Head of caudate nucleus (tissue), 42 donors: ENCODE measurements at regions not wholly inside any gene's neighbourhood (a gene's known extent, or its start where the extent isn't known, plus 50 kb on each side); places are given as distances from the start of the nearest gene placed in this dataset.

Experiments used
- DNase-seq, 42 donors: peaks; one replicate each; pipeline versions ENCODE4 v3.0.0 to v3.0.0-alpha.2; 2020 to 2021; ENCODE audit warnings: mixed read lengths in 7 of 42
- intact Hi-C: fragments of 100-400 bp; cut with DNase I; formaldehyde crosslinking; loops from one replicate; pipeline ENCODE4 v1.15.0; 2022

- intact Hi-C loops: no loop called here
- DNase-seq: no peak
Measured at GRCh38 chr10:3949711-3950110, 164.7 kb upstream of the KLF6 start.

GRCh38 chr10:3948843-3949242 is 163.8 kb upstream of the KLF6 start:
- intact Hi-C loops: no loop called here

GRCh38 chr10:3946234-3947229 is 161.5 kb upstream of the KLF6 start:
- DNase-seq: no peak
- intact Hi-C loops: no loop called here

More at GRCh38 chr10:3948843-3949242, 163.8 kb upstream of the KLF6 start:
- no peak for DNase-seq

GRCh38 chr10:3945026-3945425 is 160.0 kb upstream of the KLF6 start:
- intact Hi-C loops: no loop called here
- DNase-seq: no peak

GRCh38 chr10:3944591-3944990 is 159.6 kb upstream of the KLF6 start:
- intact Hi-C loops: no loop called here
- no peak for DNase-seq

- intact Hi-C loops: no loop called here
- no peak for DNase-seq
Measured at GRCh38 chr10:3943695-3944257, 158.8 kb upstream of the KLF6 start.

GRCh38 chr10:3942937-3943489 is 158.0 kb upstream of the KLF6 start:
- DNase-seq: no peak
- intact Hi-C loops: no loop called here

- no peak for DNase-seq
- intact Hi-C loops: no loop called here
Measured at GRCh38 chr10:3941676-3942075, 156.7 kb upstream of the KLF6 start.

GRCh38 chr10:3936422-3937040 is 151.5 kb upstream of the KLF6 start:
- intact Hi-C loops: no loop called here
- no peak for DNase-seq

GRCh38 chr10:3935933-3936359 is 150.9 kb upstream of the KLF6 start:
- intact Hi-C loops: no loop called here
- DNase-seq: no peak

- DNase-seq: no peak
- intact Hi-C loops: no loop called here
Measured at GRCh38 chr10:3935141-3935540, 150.1 kb upstream of the KLF6 start.

- intact Hi-C loops: no loop called here
- no peak for DNase-seq
Measured at GRCh38 chr10:3933733-3934132, 148.7 kb upstream of the KLF6 start.

GRCh38 chr10:3932597-3933375 is 147.8 kb upstream of the KLF6 start:
- intact Hi-C loops: no loop called here
- no peak for DNase-seq

GRCh38 chr10:3931901-3932300 is 146.9 kb upstream of the KLF6 start:
- intact Hi-C loops: no loop called here
- no peak for DNase-seq

- intact Hi-C loops: no loop called here
- no peak for DNase-seq
Measured at GRCh38 chr10:3931224-3931623, 146.2 kb upstream of the KLF6 start.

GRCh38 chr10:3928569-3928968 is 143.6 kb upstream of the KLF6 start:
- intact Hi-C loops: no loop called here

GRCh38 chr10:3928078-3928477 is 143.1 kb upstream of the KLF6 start:
- DNase-seq: no peak
- intact Hi-C loops: no loop called here

More at GRCh38 chr10:3928569-3928968, 143.6 kb upstream of the KLF6 start:
- DNase-seq: no peak

- DNase-seq: no peak
- intact Hi-C loops: no loop called here
Measured at GRCh38 chr10:3926675-3927525, 141.9 kb upstream of the KLF6 start.
